ENCODE measurements at regions not wholly inside any gene's neighbourhood (a gene's known extent, or its start where the extent isn't known, plus 50 kb on each side); places are given as distances from the start of the nearest gene placed in this dataset.

- Histone ChIP-seq H3K23ac (ENCODE audit: low read depth, low read length) (no peak overlapping the region), H3K9me1 (ENCODE audit: insufficient read depth, low read length) (no peaks in the 10 kb centered on the region), H2BK5ac (ENCODE audit: low read depth, low read length, poor library complexity, severe bottlenecking) (no peak overlapping the region), H3K36me3 (ENCODE audit: control insufficient read depth, insufficient read depth, low read length) (no peaks in the 10 kb centered on the region), H3K27me3 (ENCODE audit: control insufficient read depth, insufficient read depth, low read length) (peaks cover 20% of the 10 kb centered on the region), H3K4me2 (ENCODE audit: low read depth, low read length) (no peak overlapping the region), H3K9ac (ENCODE audit: low read depth, low read length) (no peak overlapping the region), H3K4me1 (ENCODE audit: control insufficient read depth, insufficient read depth, low read length) (0 out of 2 replicates have a peak, but pooled peaks cover 2% of the 10 kb centered on the region), H3K14ac (replicated peaks; ENCODE audit: low read depth, low read length) (no peak overlapping the region), H2AFZ (replicated peaks; ENCODE audit: low read length, poor library complexity) (no peak overlapping the region), H2AK5ac (ENCODE audit: low read depth, low read length) (no peak overlapping the region), H3K9me3 (ENCODE audit: control insufficient read depth, insufficient read depth, low read length) (no peaks in the 10 kb centered on the region), H4K91ac (ENCODE audit: insufficient read depth, low read depth, low read length) (no peak overlapping the region), H4K5ac (ENCODE audit: low read depth, low read length) (no peak overlapping the region), H4K8ac (ENCODE audit: low read depth in 2 of 2, low read length in 2 of 2) (no peak overlapping the region), H2BK20ac (ENCODE audit: low read depth, low read length) (no peak overlapping the region), H3K4ac (ENCODE audit: low read depth, low read length) (no peak overlapping the region), H2BK120ac (ENCODE audit: low read depth, low read length) (no peak overlapping the region), H3K4me3 (ENCODE audit: insufficient read depth, low read depth, low read length) (no peak overlapping the region), H3K79me1 (ENCODE audit: low read depth in 1 of 2, low read length in 2 of 2) (no peaks in the 10 kb centered on the region), H3K27ac (ENCODE audit: insufficient read depth, low read length) (no peak overlapping the region), H2BK15ac (ENCODE audit: low read depth, low read length) (no peak overlapping the region), H3K56ac (ENCODE audit: extremely low read depth, insufficient read depth, low read length) (no peak overlapping the region), H3K18ac (ENCODE audit: low read depth, low read length) (no peak overlapping the region), H2AK9ac (replicated peaks; ENCODE audit: low read depth, low read length, poor library complexity) (no peak overlapping the region), H4K20me1 (ENCODE audit: insufficient read depth, low read length) (no peaks in the 10 kb centered on the region)
- DNase-seq (no peak), ATAC-seq (ENCODE audit: low read depth) (no peak)
- intact Hi-C loops (cut with micrococcal nuclease) (no loop called here), dilution Hi-C loops (cut with HindIII; ENCODE audit: low sequenced_read_pairs, unreplicated experiment) (no loop called here), in situ Hi-C loops (cut with MboI; ENCODE audit: low sequenced_read_pairs) (no loop called here)
- BruUV-seq (replicated peaks) = no TSS peak
- TF ChIP-seq MAZ (IDR thresholded peaks at IDR 0.05; ENCODE audit: borderline replicate concordance, low read depth, low read length) (no peak), CTCF (conservative IDR thresholded peaks at IDR 0.05; ENCODE audit: low read depth, low read length) (no peak), RFX5 (IDR thresholded peaks at IDR 0.05; ENCODE audit: low read depth, low read length) (no peak), MXI1 (IDR thresholded peaks at IDR 0.05; ENCODE audit: borderline replicate concordance, low read depth, low read length) (no peak), SMC3 (IDR thresholded peaks at IDR 0.05; ENCODE audit: low read depth, low read length) (no peak), USF2 (IDR thresholded peaks at IDR 0.05; ENCODE audit: low read depth, low read length) (no peak), FOS (IDR thresholded peaks at IDR 0.05; ENCODE audit: low read depth, low read length) (no peak), POLR2A (IDR thresholded peaks at IDR 0.05; ENCODE audit: low read depth, low read length) (no peak), CHD1 (IDR thresholded peaks at IDR 0.05; ENCODE audit: low read depth, low read length) (no peak), BHLHE40 (IDR thresholded peaks at IDR 0.05; ENCODE audit: low read depth, low read length) (no peak), ELK1 (IDR thresholded peaks at IDR 0.05; ENCODE audit: borderline replicate concordance, low read depth, low read length) (no peak), RAD21 (IDR thresholded peaks at IDR 0.05; ENCODE audit: low read length) (no peak), NFE2L2 (IDR thresholded peaks at IDR 0.05; ENCODE audit: low read depth, low read length) (no peak), RCOR1 (IDR thresholded peaks at IDR 0.05; ENCODE audit: insufficient replicate concordance, low read length) (no peak), MAFK (IDR thresholded peaks at IDR 0.05; ENCODE audit: low read depth, low read length) (no peak), CEBPB (IDR thresholded peaks at IDR 0.05; ENCODE audit: low read depth, low read length) (no peak)
- CTCF ChIA-PET = no interaction called here
- POLR2A ChIA-PET (ENCODE audit: unreplicated experiment) = no interaction called here
These were observed 62.0 kb upstream of the SAMD11 start for GRCh38 chr1:861714-862113.
